NAMALWA (cell line): ENCODE measurements at regions not wholly inside any gene's neighbourhood (a gene's known extent, or its start where the extent isn't known, plus 50 kb on each side); places are given as distances from the start of the nearest gene placed in this dataset.

Source experiments
- DNase-seq: peaks from one replicate; pipeline ENCODE4 v3.0.0-alpha.2; 2015; ENCODE audit warnings: low spot score

DNA sequence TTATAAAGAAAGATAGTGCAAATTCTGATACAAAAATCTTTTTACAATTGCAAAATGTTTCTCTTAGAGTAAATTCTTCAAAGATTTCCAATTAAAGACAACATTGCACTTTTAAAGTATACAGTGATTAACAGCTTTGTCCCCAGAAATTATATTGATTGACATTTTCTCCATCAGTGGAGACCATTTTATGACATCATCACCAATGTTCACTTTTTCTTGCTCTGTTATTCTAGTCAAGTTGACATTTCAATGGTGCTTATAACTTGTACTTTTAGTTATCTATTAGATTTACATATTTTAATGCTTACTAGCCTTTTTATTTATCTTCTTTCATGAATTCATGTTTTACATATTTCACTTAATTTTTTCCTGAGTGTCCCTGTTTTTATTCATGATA lies 524.8 kb downstream of the HAO1 start:
- DNase-seq = no peak

DNA sequence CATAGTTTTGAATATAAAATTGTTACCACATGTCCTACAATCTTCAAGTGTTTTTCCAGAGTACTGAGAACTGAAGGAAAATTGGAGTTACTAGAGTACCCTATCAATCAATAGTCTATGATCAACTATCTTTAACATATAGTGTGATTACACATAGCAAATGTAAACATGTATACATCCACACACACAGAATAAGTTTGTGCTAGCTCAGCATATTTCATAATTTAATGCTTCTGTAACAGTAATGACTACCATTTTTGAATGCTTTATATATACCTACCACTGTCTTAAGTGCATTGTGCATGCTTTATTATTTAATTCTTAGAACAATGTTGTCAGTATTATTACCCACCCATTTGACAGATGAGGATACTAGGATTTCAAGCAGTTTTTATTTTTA lies 523.9 kb downstream of the HAO1 start:
- DNase-seq = no peak

DNA sequence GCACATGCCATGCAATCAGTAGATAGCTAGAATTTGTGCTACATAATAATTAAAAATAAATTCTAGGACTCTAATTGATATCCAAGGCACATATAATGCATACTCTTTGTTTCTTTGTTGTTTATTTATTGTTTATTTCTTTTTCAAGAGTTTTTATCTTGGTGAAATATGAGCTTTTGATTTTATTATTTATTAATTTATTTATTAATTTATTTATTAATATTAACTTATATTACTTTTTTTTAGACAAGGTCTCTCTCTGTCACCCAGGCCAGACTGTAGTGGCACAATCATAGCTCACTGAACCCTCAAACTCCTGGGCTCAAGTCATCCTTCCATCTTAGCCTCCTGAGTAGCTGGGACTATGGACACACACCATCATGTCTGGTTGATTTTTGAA lies 519.9 kb downstream of the HAO1 start:
- no peak for DNase-seq

DNA sequence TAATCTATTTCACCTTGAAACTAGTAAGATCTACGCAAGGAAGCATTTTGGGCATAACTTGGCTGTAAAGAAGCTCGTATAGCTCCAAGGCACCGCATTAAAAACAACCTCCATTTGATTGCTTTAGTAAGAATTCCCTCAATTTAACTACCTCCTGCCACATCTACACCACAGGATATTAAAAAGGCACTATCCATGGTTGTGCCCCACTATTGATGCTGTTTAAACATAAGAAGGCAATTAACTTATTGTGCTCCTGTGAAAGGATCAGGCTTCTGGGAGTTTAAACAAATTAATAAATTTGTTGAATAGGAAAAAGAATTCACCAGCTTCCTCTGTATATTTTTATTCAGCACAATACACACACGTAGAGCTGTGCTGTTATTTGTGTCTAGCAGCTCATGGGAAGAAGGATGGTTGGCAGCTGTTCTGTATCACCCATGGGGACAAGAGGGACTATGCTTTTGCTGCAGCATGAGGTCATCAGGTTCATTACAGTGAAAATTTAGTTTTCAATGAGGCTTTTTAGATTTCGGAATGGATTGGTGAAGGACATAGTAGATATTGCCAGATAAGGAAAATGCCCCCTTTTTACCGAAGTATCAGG lies 513.3 kb downstream of the HAO1 start:
- DNase-seq = no peak

DNA sequence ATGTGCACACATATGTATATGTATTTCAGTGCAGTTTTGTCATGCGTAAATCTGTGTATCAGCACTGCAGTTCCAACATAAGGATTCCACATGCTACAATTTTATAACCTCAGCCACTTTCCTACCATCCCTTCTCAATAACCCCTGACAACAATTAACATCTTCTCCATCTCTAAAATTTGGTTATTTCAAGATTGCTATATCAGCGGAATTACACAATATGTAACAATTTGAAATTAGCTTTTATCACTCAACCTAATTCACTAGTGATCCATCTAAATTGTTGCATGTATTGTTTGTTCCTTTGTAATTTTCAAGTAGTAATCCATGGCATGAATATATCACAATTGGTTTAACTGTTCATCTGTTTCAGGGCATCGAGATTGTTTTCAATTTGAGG lies 511.3 kb downstream of the HAO1 start:
- no peak for DNase-seq

DNA sequence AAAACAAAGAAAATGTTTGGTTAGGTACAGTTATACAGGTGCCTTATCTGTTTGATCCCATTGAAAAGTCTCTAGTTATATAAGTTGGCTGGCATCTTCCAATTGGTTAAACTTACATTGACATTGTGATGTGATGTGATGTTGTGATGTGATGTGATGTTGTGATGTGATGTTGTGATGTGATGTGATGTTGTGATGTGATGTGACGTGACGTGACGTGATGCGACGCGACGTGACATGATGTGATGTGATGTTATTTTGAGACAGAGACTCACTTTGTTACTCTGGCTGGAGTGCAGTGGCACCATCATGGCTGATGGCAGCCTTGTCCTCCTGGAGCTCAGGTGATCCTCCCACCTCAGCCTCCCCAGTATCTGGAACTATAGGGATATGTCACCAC lies 507.6 kb downstream of the HAO1 start:
- DNase-seq = no peak

DNA sequence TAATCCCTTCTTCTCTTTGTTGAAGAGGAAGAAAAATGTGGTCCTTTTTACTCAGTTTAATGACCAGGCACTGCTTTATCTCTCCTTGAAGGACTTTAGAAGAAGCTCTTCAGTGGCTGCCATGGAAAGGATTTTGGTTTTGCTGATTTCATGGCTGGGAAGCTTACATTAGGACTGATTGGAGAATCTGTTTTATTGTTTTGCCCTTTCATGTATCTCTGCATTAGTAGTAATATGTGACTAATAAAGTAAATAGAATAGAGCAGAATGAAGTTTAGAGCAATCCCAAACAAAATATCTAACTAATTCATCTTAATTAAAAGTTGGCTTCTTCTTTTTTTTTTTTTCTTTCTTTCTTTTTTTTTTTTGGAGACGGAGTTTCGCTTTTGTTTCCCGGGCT lies 502.9 kb downstream of the HAO1 start:
- DNase-seq = no peak

DNA sequence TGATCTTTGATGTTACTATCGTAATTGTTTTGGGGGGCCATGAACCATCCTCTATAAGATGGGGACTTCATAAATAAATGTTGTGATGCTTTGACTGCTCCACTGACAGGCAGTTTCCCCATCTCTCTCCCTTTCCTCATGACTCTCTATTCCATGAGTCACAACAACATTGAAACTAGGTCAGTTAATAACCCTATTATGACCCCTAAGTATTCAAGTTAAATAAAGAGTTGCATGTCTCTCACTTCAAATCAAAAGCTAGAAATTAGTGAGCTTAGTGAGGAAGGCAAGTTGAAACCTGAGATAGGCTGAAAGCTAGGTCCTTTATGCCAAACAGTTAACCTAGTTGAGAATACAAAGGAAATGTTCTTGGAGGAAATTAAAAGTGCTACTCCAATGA lies 491.0 kb downstream of the HAO1 start:
- no peak for DNase-seq

DNA sequence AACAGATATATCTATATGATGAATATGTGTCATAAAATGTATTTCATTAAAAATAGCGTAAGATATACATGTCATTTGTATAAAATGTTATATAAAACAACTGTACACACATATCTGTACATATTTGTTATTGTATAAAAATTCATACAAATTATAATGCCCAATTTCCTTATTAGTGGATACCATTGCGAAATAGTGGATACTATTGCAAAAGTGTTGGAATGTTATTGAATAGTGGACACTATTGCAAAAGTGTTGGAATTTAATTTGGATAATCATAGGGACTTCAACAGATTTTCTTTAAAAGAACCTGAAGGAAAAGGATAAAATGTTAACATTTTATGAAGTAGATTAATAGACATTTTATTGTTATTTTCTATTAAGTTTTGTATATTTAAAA lies 487.4 kb downstream of the HAO1 start:
- no peak for DNase-seq

DNA sequence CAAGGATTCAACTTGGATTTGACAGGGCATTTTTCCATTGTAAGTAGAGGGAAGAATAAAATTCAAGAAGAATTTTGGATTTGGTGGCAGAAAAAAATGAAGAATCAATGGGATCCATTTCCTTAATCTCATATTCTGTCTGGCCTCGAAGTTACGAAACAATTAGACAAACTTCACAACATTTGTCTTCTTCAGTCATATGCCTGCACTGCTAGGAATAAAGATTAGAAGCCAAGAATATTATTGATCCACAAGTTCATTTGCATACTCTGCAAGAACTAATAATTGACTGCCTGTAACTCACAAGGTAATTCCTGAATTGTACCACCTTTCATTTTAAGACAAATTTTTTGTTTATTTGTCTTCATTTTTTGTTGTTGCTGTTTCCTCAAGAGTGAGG lies 486.2 kb downstream of the HAO1 start:
- DNase-seq = no peak

DNA sequence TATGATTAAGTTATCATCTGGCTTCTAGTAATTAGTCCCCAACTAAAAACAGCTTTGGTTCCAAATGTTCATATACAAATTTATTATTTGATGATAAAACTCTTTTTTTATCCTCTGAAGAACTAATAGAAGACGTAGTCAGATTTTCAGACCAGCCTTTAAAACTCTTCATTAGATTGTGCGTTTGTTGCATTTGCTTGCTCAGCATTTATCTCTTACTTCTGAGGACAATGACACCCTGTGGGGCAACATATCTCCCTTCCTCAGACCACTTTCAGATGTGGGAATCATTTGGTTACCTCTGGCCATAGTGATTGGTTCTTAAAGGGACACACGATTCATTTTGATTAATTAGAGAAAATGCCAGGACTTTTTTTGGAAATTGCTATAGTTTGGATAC lies 481.8 kb downstream of the HAO1 start:
- DNase-seq = no peak

DNA sequence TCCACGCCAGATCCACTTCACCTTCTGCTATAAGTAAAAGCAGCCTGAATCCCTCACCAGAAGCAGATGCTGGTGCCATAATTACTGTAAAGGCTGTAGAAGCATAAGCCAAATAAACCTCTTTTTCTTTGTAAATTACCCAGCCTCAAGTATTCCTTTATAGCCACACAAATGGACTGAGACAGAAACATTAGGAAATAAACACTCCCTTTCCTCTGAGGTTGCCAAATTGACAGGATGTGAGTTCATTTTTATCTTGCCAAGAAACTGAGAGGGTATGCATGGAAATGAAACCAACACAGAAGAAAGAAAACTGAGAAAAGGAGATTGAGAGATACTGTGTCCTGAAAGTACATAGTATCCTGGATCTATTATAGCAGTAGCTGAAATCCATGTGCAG lies 481.2 kb downstream of the HAO1 start:
- no peak for DNase-seq

DNA sequence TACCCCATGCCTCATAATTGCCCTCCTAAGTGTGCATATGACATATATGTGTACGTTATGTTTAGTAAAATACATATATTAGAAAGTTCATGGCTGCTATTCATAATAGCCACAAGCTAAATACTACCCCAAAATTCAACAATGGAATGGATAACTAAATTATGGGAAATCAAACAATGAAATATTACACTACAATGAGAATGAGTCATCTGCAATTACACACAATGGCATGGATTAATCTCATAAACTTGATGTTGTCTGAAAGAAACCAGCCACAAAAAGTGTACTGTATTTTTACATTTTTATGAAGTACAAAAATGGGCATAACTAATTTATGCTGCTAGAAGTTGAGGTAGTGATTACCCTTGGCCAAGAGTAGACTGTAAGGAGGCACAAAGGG lies 477.0 kb downstream of the HAO1 start:
- no peak for DNase-seq

DNA sequence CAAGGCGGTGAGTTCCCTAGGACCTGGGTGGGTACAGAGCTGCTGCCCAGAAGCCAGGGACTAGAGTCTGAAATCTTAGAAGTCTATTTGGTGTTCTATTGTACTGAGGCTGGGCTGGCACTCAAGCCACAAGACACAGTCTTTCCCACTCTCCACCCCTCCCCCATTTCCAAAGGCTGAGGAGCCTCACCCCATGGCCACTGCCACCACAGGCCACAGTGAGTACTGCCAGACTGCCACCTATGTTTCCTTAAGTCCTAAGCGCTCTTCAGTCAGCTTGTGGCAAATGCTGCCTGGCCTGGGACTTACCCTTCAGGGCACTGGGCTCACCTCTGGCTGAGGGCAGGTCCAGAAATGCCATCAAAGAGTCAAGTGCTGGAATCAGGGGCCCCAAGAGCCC lies 469.3 kb downstream of the HAO1 start:
- peak; percentile 7 for DNase-seq

DNA sequence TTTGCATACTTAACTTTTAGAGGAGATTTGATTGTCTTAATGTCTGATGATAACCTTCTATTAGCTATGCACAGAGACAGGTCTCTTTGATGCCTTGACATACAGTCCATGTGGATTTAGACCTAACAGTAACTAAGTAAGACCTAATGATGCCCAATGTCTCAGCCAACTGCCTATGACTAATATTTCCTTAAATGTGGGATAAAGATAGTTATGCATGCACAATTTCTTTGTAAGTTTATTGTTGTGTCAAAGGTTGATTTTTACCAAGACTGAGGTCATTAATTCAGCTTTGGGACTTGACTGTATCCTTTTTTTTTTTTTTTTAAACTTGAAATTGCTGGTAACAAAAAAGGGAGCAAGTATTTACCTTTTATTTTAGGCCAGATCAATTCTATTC lies 450.0 kb downstream of the HAO1 start:
- DNase-seq = no peak

DNA sequence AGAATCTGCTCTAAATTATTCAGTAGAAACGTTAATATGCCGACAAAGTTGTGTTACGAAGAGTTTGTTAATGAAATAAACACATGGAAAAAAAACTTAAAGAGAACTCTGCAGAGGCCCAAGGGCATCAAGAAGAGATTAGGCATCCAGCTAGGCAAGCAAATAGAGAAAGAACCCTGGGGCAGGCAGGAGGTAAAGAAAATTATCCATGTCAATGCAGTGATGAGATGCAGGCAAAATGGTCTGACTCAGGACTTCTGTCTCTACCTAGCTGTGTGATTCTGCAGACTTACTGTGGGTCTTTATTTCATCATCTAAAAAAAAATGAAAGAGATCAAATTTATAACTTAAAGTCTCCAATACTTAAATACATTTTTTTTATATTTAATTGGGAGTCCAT lies 448.0 kb downstream of the HAO1 start:
- no peak for DNase-seq

DNA sequence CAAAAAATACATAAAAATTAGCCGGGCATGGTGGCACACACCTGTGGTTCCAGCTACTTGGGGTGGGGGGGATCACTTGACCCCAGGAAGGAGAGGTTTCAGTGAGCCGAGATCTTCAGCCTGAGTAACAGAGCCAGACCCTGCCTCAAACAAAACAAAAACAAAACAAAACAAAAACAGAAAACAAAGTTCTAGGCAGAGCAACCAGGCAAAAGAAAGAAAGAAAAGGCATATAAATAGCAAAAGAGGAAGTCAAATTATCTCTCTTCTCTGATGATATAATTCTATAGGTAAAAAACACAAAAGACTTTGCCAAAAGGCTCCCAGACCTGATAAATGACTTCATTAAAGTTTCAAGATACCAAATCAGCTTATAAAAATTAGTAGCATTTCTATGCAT lies 446.9 kb downstream of the HAO1 start:
- no peak for DNase-seq

DNA sequence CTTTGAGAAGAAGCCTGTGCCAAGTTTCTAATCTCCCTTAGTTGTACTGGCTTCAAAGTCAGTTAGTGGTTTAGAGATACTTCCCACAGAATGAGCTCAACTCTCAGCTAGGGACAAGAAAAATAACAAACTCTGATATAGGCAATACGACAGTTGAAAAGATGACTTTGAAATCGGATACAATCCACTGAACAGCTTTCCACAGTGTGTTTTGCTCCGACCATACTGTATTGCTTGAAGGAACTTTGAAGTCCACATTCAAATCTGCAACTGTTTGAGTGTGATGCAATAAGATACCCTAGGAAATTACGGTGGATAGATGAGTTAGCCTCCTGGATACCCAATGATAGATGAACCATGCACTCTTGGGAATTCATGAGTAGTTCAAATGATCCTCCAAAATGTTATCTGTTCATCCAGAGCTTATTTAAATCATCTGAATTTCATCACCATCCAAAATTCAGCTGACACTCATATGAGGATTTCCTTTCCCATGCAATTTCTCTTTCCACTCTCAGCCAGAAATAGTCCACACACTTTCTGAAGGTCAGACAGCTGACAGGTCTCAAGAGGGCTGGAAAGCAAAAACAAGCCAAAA lies 443.8 kb downstream of the HAO1 start:
- DNase-seq = no peak

DNA sequence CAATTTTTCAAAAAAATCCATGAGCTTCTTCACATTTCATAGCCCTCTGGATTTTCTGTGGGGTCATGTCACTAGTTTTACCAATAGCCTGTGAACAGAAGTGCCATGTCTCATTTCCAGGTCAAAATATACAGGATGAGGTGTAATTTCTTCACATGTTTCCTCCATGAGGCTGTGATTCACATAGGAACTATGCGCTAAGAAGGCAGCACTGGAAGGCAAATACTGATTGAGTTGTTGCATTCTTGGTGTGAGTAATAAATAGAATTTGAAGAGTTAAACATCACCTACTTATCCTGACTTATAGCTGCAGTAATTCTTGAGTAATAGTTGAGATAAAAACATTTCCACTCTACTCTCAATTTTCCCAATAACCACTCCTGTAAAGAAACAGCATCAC lies 442.3 kb downstream of the HAO1 start:
- DNase-seq = no peak

DNA sequence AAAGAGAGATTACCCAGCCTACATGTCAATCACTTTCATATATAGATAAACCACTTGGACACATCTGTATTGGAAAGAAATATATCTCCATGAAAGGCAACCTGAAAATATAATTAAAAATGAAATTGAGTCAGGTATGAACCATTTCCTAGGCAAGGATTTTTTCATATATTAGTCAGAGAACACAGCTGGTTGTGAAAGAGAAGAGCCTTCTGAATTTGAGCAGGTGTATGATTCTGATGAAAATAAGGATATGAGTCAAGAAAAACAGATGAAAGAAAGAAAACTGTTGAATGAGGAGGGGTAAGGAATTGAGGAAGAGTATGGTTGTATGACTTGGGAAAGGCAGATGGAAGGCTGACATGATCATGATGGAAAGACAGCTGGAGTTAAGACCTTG lies 441.1 kb downstream of the HAO1 start:
- DNase-seq = no peak

DNA sequence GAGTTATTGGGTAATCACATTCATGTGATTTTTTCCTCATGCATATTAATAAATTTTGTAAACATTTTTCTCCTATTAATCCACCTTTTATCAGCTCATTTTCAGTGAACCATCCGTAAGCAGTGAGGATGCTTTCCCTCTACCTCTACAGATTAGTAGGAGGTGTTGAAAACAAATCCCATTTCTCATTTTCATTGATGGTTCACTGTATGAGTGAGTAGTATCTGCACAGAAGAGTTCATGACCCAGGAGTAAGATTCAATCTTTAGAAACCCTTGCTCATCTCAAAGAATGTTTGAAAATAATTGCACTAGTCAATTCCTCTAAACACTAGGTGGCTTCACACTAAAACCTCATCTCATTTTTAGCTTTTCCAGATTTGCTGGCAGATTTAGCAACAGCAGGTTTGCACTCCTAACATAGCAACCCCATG lies 440.0 kb downstream of the HAO1 start:
- no peak for DNase-seq

DNA sequence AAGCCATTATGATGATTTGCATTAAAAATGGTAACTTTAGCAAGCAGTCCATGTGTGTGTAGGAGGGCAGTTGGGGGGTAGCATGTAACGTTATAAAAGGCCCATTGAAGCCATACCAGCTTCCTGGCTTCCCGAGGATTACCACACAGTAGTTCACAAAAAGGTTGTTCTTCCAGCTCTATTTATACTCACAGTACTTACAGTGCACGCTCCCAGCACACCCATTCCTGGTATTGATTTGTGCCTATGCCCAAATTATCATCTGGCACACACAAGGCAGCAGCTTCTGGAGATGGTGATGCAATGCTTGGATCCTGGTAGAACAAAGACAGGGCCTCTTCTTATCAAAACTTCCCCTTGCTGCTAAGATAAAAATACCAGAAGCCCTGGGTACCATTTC lies 436.8 kb downstream of the HAO1 start:
- DNase-seq = no peak

DNA sequence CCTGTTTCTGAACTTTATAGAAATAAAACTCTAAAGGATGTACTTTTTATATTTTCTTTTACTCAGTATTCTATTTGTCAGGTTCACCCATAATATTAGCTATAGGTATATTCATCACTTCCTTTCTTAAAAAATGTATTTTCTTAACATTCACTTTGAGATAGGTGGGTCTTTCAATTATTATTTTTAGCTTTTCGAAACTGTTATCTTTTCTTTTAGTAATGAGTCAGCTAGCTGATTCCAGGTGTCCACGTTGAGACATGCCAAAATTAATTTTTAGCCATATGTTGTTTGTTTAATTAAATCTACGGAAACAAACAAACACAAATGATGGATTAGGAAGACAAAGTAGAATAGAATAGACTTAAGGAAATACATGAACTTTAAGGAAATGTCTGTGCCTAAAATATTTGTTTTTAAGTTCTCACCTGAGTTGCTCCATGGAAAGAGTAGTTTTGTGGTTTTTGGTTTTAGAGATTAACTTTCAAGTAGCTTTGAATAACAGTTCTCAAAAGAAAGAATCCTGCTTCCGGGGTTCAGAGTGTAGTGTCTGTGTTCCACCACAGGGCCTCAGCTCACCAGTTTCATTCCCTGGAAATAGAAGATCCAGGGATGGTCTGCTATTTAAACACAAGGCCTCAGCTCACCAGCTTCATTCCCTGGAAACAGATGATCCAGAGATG lies 435.0 kb downstream of the HAO1 start:
- no peak for DNase-seq

DNA sequence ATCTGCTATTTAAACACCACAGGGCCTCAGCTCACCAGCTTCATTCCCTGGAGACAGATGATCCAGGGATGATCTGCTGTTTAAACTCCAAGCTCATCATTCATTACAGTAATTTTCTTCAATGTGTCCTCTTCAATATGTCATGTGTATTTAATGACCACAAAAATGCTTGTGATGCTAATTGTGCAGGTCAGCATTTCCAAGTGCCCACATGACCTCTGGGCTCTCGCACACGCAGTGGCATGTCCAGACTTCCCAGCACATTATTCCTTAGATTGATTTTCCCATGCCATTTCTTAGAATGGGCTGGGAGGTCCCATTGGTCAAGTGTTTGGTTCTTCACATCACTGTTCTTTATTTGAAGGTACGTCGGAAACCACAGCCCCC lies 434.4 kb downstream of the HAO1 start:
- DNase-seq = no peak
